Esophagus muscularis mucosa (tissue), 3 donors: ENCODE measurements at regions not wholly inside any gene's neighbourhood (a gene's known extent, or its start where the extent isn't known, plus 50 kb on each side); places are given as distances from the start of the nearest gene placed in this dataset.

Experiments
- EP300 ChIP-seq: sonication (generic); formaldehyde crosslinking; IDR thresholded peaks from one replicate; pipeline ENCODE4 v1.6.1; 2017; ENCODE audit warnings: antibody characterized with exemption
- POLR2AphosphoS5 ChIP-seq, 2 donors: sonication (generic); formaldehyde crosslinking; IDR thresholded peaks; one replicate each; pipeline ENCODE4 v1.6.1; 2017; ENCODE audit warnings: antibody characterized with exemption in 2 of 2

DNA sequence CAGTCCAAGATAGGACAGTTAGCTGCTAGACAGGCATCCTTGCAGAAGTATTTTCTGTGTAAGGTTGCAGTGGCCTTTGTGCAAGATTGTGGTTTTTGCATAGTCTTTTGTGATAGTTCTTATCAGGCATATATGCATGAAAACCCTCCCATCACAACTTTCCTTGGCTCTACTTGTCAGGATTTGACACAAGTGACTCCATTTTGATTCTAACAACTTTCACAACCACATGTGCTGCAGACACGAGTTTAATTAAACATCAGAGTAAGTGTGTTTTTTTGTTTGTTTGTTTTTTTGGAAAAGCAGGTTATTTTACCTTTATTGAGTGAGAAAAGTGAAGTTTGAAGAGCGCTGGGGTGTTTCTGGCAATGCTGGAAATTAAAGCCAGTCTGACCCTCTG is 902.0 kb upstream of the GCFC2 start:
- TF ChIP-seq POLR2AphosphoS5 (IDR thresholded peaks at IDR 0.05), result no peak
- TF ChIP-seq EP300, result no peak
